ENCODE measurements at regions not wholly inside any gene's neighbourhood (a gene's known extent, or its start where the extent isn't known, plus 50 kb on each side); places are given as distances from the start of the nearest gene placed in this dataset.

DNA sequence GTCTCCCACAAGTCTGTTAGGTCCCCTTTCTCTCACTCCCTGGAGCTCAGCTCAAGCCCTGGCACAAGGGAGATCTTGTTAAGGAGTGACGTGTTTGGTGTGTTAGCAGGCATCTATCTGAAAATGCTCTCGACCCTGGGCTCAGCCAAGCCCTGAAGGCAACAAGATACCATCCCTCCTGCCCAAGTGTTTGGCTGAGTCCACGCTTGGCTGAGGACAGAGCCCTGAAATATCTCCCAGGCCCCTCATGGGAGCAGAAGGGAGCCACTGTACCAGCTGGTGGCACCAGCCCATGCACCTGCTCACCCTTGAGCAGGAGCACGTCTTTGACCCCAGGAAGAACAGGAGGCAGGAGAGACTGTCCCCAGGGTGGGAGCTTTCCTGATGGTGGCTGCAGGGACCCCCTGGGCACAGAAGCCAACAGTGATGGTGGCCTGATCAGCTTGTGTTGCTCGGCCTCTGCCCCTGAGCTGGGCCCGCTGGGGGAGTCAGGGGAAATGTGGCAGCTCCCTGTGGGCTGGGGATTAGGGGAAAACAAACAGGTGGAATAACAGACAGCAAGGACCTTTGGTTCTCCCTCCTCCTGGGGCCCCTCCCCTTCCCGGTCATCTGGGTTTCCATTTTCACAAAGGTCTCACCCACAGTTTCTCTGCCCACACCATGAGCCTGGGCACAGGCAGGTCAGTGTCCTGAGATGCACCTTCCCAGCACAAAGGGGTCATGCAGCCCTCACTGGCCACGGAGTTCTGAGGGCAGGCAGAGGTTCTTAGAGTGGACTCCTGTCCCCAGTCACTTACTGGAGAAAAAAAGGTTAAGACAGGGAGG is 91.6 kb downstream of the RHOB start:
- TF ChIP-seq TARDBP (IDR thresholded peaks at IDR 0.05) (no peak), L3MBTL2 (conservative IDR thresholded peaks at IDR 0.05) (no peak), SP1 (IDR thresholded peaks at IDR 0.05) (no peak), ZNF384 (IDR thresholded peaks at IDR 0.05) (no peak), FOXM1 (IDR thresholded peaks at IDR 0.05; ENCODE audit: borderline replicate concordance) (no peak), FOXK2 (IDR thresholded peaks at IDR 0.05) (no peak), SUZ12 (IDR thresholded peaks at IDR 0.05) (no peak), BHLHE40 (IDR thresholded peaks at IDR 0.05; ENCODE audit: borderline replicate concordance) (no peak), ARNT (IDR thresholded peaks at IDR 0.05) (no peak), ELF4 (IDR thresholded peaks at IDR 0.05) (no peak)
- TF ChIP-seq, protein P1, sequence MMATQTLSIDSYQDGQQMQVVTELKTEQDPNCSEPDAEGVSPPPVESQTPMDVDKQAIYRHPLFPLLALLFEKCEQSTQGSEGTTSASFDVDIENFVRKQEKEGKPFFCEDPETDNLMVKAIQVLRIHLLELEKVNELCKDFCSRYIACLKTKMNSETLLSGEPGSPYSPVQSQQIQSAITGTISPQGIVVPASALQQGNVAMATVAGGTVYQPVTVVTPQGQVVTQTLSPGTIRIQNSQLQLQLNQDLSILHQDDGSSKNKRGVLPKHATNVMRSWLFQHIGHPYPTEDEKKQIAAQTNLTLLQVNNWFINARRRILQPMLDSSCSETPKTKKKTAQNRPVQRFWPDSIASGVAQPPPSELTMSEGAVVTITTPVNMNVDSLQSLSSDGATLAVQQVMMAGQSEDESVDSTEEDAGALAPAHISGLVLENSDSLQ (IDR thresholded peaks at IDR 0.05), result no peak
